ENCODE measurements at regions not wholly inside any gene's neighbourhood (a gene's known extent, or its start where the extent isn't known, plus 50 kb on each side); places are given as distances from the start of the nearest gene placed in this dataset.

DNA sequence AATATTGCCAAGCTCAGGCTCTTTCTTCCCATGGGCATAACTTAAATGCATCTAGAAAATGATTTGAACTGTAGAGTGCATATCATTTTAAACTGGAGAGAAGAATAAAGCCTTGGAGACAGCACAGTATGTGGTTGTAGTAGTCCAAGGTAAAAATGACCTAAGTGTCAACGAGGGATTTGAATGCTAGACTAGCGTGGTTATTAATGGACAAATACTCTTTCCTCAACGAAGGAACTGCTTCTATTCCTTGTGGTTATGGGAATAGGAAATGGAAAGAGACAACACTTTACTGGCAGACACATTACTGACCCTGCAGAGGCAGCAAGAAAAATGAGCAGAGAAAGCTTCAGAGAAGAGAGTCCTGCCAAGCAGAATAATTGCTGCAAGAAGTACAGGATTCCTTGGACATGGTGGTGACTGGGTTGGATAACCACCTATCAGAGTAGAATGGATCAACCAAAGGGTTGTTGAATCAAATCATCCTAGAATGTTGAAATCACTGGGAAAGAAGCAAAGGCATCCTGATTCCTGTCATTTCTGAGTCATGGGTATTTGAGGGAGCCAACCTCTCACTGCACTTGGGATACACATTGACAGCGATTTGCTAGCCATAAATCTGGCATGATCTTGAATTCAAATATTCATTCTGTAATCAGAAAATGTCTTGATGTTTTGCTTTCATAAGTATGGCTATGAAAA lies 258.1 kb upstream of the EPHA7 start:
- no peaks in the 10 kb centered on the region for H3K36me3 ChIP-seq (ENCODE audit: control insufficient read depth in 2 of 2, extremely low read depth in 1 of 2, insufficient read depth in 2 of 2, low read length in 2 of 2)
- no peak overlapping the region for H3K9ac ChIP-seq (ENCODE audit: control insufficient read depth, extremely low read depth, insufficient read depth, low read length)
- H4K20me1 ChIP-seq (ENCODE audit: control insufficient read depth, extremely low read depth, insufficient read depth, low read length) = no peaks in the 10 kb centered on the region
- no peaks in the 10 kb centered on the region for H3K9me1 ChIP-seq (ENCODE audit: control insufficient read depth, extremely low read depth, insufficient read depth, low read length)
- DNase-seq (ENCODE audit: low read depth, low spot score) (no peak), FAIRE-seq (no peak)
- H3K4me1 ChIP-seq (ENCODE audit: control insufficient read depth, extremely low read depth, insufficient read depth, low read length) = no peaks in the 10 kb centered on the region
- H3K27me3 ChIP-seq (ENCODE audit: control insufficient read depth, extremely low read depth, insufficient read depth, low read length) = no peaks in the 10 kb centered on the region
- H3K4me3 ChIP-seq (ENCODE audit: control insufficient read depth in 2 of 3, extremely low read depth in 1 of 3, insufficient read depth in 2 of 3, low read depth in 1 of 3, low read length in 3 of 3) = no peak overlapping the region
- TF ChIP-seq EZH2 (IDR thresholded peaks at IDR 0.05; ENCODE audit: low read length) = no peak
- no peak for TF ChIP-seq CTCF (optimal IDR thresholded peaks at IDR 0.05 in 1 of 3, IDR thresholded peaks at IDR 0.05 in 1 of 3, conservative IDR thresholded peaks at IDR 0.05 in 1 of 3; ENCODE audit: extremely low read depth in 1 of 3, insufficient read depth in 2 of 3, low read length in 3 of 3)
- no peak overlapping the region for H3K27ac ChIP-seq (ENCODE audit: control insufficient read depth, insufficient read depth, low read length)
- H3K4me2 ChIP-seq (ENCODE audit: control insufficient read depth, extremely low read depth, insufficient read depth, low read depth, low read length) = no peak overlapping the region
- no peaks in the 10 kb centered on the region for H3K9me3 ChIP-seq (ENCODE audit: control insufficient read depth, low read depth, low read length)
- no peak overlapping the region for H2AFZ ChIP-seq (ENCODE audit: control insufficient read depth, low read length)
- dilution Hi-C loops (cut with MboI; ENCODE audit: extremely low pct_ligation_motif_present, low sequenced_read_pairs) = no loop called here
- no peaks in the 10 kb centered on the region for H3K79me2 ChIP-seq (ENCODE audit: control insufficient read depth, insufficient read depth, low read length)

- Histone ChIP-seq H3K9me3 (ENCODE audit: control insufficient read depth, low read depth, low read length) (no peaks in the 10 kb centered on the region), H4K20me1 (ENCODE audit: control insufficient read depth, extremely low read depth, insufficient read depth, low read length) (no peaks in the 10 kb centered on the region), H3K4me2 (ENCODE audit: control insufficient read depth, extremely low read depth, insufficient read depth, low read depth, low read length) (no peak overlapping the region), H3K27me3 (ENCODE audit: control insufficient read depth, extremely low read depth, insufficient read depth, low read length) (no peaks in the 10 kb centered on the region), H3K9me1 (ENCODE audit: control insufficient read depth, extremely low read depth, insufficient read depth, low read length) (no peaks in the 10 kb centered on the region), H3K9ac (ENCODE audit: control insufficient read depth, extremely low read depth, insufficient read depth, low read length) (no peak overlapping the region), H3K4me1 (ENCODE audit: control insufficient read depth, extremely low read depth, insufficient read depth, low read length) (no peaks in the 10 kb centered on the region), H3K4me3 (ENCODE audit: control insufficient read depth in 2 of 3, extremely low read depth in 1 of 3, insufficient read depth in 2 of 3, low read depth in 1 of 3, low read length in 3 of 3) (no peak overlapping the region), H2AFZ (ENCODE audit: control insufficient read depth, low read length) (no peak overlapping the region), H3K27ac (ENCODE audit: control insufficient read depth, insufficient read depth, low read length) (no peak overlapping the region), H3K36me3 (ENCODE audit: control insufficient read depth in 2 of 2, extremely low read depth in 1 of 2, insufficient read depth in 2 of 2, low read length in 2 of 2) (no peaks in the 10 kb centered on the region), H3K79me2 (ENCODE audit: control insufficient read depth, insufficient read depth, low read length) (no peaks in the 10 kb centered on the region)
- no peak for TF ChIP-seq CTCF (optimal IDR thresholded peaks at IDR 0.05 in 1 of 3, IDR thresholded peaks at IDR 0.05 in 1 of 3, conservative IDR thresholded peaks at IDR 0.05 in 1 of 3; ENCODE audit: extremely low read depth in 1 of 3, insufficient read depth in 2 of 3, low read length in 3 of 3)
- TF ChIP-seq EZH2 (IDR thresholded peaks at IDR 0.05; ENCODE audit: low read length) = no peak
- FAIRE-seq (peak; percentile 9), DNase-seq (ENCODE audit: low read depth, low spot score) (no peak)
- dilution Hi-C loops (cut with MboI; ENCODE audit: extremely low pct_ligation_motif_present, low sequenced_read_pairs) = no loop called here
These were observed 257.2 kb upstream of the EPHA7 start for GRCh38 chr6:93676581-93676980.
